ENCODE measurements at regions not wholly inside any gene's neighbourhood (a gene's known extent, or its start where the extent isn't known, plus 50 kb on each side); places are given as distances from the start of the nearest gene placed in this dataset.
"Not testable (repeated sequence)": the region's sequence is repeated elsewhere in the genome, so short reads cannot be mapped to it uniquely, and the experiment has no call there.

GRCh38 chr3:40864146-40864782 is 335.0 kb upstream of the CTNNB1 start:
- no peak for DNase-seq

DNA sequence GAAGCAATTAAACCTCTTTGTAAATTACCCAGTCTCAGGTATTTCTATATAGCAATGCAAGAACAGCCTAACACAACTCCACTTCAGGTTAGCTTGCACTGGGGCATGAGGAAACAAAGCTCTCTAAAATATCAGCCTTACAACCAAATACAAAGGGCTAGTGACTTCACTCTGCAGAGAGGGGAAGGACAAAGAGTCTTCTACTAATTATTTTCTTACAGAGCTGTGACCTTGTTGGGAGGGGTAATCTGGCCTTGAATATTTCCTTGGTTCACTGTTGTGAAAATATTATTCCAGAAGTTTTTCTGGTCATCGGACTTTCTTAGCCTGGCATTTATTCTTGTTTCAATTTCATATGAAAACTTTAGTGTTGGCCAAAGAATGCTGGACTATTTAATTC is 334.4 kb upstream of the CTNNB1 start:
- no peak for DNase-seq

DNA sequence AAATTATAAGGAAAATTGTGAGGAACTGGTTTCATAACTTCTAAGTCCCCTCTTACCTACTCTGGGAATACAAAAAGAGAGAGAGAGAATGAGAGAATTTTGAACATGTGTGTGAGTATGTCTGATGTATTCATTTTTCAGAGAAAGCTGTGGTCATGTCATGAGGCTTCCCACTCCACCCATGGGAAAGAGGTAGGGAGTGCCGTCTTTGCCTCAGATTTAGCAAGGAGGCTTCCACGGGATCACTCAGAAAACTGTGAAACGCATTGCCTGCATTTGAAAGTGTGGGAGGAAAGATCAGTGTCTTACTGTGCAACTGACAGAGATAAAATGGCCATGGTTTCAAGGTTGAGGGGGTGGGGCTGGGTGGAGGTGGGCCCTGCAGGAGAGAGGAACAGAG is 331.5 kb upstream of the CTNNB1 start:
- DNase-seq, result no peak

GRCh38 chr3:40869013-40869412 is 330.3 kb upstream of the CTNNB1 start:
- DNase-seq, result no peak

DNA sequence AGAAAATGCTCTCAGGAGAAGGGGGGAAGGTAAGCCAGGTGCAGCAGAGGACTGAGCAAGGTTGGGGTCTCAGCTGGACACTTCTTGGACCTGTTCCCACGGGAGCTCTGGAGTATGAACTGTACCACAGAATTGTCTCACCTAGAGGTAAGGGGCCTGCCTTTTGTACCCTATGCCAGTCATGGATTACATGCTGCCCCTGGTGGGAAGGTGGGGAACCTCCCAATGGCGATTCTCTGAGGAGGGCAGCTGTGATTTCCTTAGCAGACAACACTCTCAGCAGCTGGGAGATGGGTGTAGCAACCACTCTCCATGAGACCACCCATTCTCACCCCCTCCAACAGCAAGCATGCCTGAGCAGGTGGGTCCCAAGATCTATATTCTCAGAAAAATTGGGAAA is 329.4 kb upstream of the CTNNB1 start:
- no peak for DNase-seq

- no peak for DNase-seq
Measured at GRCh38 chr3:40871394-40871793, 327.9 kb upstream of the CTNNB1 start.

DNA sequence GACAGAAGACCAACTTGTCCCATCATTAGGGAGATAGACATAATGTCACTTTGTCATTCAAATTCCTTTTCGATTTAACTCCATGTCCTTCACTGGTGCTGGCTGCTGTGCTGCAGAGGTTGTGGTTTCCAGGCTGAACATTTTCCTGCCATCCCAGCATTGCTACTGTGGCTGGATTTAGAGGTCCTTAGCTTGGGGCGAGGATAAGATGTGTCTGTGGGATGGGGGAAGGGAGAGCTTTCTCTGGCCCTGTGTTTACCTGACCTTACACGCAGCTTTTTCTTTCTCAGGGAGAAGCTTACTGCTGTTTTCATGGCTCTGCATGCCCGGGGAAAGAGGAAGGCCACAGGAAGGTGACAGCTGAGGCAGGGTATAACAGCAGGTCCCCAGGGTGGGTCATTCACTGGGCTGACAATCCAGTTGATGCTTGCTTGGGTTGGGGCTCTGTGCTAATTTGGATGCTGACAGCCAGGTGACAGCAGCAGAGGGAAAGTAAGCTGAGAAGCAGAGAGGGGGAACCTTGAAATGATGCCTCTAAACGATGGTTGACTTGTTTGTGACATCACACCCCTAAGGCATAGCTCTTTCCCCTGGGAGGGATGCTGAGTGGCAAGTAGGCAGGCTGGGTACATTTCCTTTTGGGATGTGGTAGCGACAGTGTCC is 326.9 kb upstream of the CTNNB1 start:
- DNase-seq, result no peak

GRCh38 chr3:40873476-40873875 is 325.8 kb upstream of the CTNNB1 start:
- no peak for DNase-seq

GRCh38 chr3:40873934-40874699 is 325.2 kb upstream of the CTNNB1 start:
- DNase-seq, result no peak

- DNase-seq, result no peak
Measured at GRCh38 chr3:40875581-40875980, 323.7 kb upstream of the CTNNB1 start.

GRCh38 chr3:40876009-40876408 is 323.3 kb upstream of the CTNNB1 start:
- DNase-seq, result no peak

GRCh38 chr3:40876496-40876895 is 322.8 kb upstream of the CTNNB1 start:
- DNase-seq, result no peak

GRCh38 chr3:40877631-40878463 is 321.5 kb upstream of the CTNNB1 start:
- no peak for DNase-seq

- no peak for DNase-seq
Measured at GRCh38 chr3:40878464-40878905, 320.8 kb upstream of the CTNNB1 start.

- DNase-seq, result no peak
Measured at GRCh38 chr3:40885430-40885829, 313.9 kb upstream of the CTNNB1 start.

DNA sequence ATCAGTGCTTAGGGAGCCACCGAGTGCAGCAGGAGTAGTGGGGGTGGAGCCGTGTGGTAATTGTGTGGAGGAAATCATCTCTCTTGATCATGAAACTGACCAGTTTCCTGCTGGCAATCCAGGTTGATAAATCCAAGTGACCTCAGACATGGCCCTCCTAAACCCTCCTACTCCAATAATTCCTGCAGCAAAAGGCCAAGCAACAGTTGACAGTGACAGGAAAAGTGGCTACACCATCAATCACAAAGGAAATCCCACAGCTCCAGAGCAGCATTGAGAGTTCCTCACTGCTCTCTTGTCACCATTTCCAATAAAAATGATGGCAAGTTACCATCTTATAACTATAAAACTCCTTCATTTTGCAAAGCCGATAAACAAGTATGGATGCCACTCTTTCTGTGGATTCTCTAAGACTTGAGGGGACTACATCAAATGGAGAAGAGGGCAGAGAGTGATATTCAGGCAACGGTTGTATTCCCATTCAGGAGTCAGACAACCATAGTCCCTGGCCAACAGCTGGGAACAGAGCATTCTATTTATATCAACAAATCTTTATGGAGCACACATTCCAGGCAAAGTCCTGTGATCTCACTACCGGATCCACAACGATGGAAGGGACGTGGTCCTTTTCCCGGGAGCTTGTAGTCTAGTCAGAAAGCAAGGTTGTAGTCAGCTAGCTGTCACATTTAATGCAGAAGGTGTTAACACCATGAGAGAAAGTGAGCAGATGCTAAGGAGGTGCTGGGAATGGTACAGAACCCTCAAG is 312.5 kb upstream of the CTNNB1 start:
- DNase-seq, result no peak

GRCh38 chr3:40891186-40891585 is 308.1 kb upstream of the CTNNB1 start:
- no peak for DNase-seq

DNA sequence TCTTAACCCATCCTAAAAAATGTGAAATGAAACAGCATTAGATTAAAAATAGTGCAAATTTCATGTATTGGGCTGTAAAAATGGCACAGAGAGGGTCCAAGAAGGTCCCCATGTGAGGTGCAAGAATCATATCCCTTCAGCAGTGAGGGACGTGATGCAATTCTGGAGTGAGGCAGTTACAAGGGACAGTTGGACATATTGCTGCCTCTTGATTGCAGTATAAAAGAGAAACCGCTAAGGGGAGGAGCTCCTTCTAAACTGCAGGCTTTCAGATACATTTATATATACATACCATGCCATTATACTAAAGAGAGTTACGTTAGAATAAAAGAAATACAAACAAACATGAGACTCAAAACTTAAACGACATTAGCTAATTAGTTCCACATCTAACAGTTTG is 304.2 kb upstream of the CTNNB1 start:
- DNase-seq, result no peak

DNA sequence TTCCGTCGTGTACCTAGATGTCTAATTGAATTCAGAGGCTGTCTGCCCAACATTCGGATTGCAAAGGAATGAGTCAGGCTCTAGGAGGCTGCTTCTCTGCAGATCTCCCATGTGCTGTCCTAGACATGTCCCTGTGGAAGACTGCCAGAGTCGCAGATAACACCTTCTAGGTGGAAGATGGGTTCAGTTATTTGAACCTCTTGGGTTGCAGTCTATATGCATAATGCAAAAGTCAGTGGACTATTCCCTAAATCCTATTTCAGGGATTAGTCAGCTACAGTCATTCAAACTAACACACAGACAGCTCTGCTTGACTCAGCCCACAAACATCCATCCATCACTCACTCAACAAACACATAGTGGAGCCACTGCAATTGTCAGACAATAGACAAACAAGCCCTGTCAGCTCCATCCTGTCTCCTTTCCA is 300.0 kb upstream of the CTNNB1 start:
- DNase-seq, result no peak

DNA sequence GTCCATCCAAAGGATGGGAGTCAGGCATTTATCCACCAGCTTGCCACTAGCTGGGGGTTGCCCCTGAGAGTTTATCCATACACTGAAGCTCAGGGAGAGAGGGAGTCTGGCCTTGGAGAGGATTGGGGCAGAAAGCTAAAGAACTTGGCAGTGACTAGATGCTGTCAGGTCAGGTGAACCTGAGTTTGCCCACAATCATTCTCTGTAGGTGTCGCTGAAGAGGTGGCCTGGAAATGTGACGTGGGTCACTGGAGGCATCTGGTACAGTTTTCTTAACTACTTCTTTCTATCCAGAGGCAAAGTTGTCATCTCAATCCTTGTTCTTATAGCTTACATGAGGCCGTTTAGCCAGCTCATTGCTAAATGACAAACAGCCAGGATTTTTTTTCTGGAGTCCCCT is 298.0 kb upstream of the CTNNB1 start:
- DNase-seq, result no peak

GRCh38 chr3:40901796-40902195 is 297.5 kb upstream of the CTNNB1 start:
- no peak for DNase-seq

- DNase-seq, result not testable (repeated sequence)
Measured at GRCh38 chr3:40907907-40908465, 291.3 kb upstream of the CTNNB1 start.

Measured in CD4-positive, alpha-beta T cell treated with Interleukin-6 for 4 hours (primary cell).